ENCODE measurements at regions not wholly inside any gene's neighbourhood (a gene's known extent, or its start where the extent isn't known, plus 50 kb on each side); places are given as distances from the start of the nearest gene placed in this dataset.

GRCh38 chr2:191601060-191601459 is 76.9 kb upstream of the NABP1 start:
- Histone ChIP-seq H3K36me3 (ENCODE audit: control insufficient read depth in 4 of 4, insufficient read depth in 4 of 4, low read length in 4 of 4) (no peaks in the 10 kb centered on the region), H3K27ac (ENCODE audit: low read depth in 1 of 2, low read length in 1 of 2) (no peak overlapping the region), H3K9me3 (ENCODE audit: control insufficient read depth in 4 of 4, insufficient read depth in 3 of 4, low read length in 3 of 4) (no peaks in the 10 kb centered on the region), H3K9ac (ENCODE audit: insufficient read depth in 1 of 2, low read length in 2 of 2) (no peak overlapping the region), H3K27me3 (ENCODE audit: control insufficient read depth in 3 of 3, insufficient read depth in 3 of 3, low read length in 2 of 3) (no peaks in the 10 kb centered on the region), H3K4me1 (ENCODE audit: control insufficient read depth in 5 of 5, insufficient read depth in 5 of 5, low read length in 5 of 5) (peaks cover 0 to 2% (median 0%) of the 10 kb centered on the region in 5 donors), H3K4me3 (no peak overlapping the region)
- WGBS, 2 donors = 48 to 62% methylated on average over 3 of the region's 3 CpGs
- ATAC-seq (ENCODE audit: insufficient read depth, low FRiP score) (no peak), DNase-seq (no peak)
- TF ChIP-seq, protein P1, sequence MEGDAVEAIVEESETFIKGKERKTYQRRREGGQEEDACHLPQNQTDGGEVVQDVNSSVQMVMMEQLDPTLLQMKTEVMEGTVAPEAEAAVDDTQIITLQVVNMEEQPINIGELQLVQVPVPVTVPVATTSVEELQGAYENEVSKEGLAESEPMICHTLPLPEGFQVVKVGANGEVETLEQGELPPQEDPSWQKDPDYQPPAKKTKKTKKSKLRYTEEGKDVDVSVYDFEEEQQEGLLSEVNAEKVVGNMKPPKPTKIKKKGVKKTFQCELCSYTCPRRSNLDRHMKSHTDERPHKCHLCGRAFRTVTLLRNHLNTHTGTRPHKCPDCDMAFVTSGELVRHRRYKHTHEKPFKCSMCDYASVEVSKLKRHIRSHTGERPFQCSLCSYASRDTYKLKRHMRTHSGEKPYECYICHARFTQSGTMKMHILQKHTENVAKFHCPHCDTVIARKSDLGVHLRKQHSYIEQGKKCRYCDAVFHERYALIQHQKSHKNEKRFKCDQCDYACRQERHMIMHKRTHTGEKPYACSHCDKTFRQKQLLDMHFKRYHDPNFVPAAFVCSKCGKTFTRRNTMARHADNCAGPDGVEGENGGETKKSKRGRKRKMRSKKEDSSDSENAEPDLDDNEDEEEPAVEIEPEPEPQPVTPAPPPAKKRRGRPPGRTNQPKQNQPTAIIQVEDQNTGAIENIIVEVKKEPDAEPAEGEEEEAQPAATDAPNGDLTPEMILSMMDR (IDR thresholded peaks at IDR 0.05; ENCODE audit: control extremely low read depth, extremely low read depth) = no peak

GRCh38 chr2:191604154-191604553 is 73.8 kb upstream of the NABP1 start:
- no peak overlapping the region for H3K27ac ChIP-seq (ENCODE audit: low read depth in 1 of 2, low read length in 1 of 2)
- no peak overlapping the region for H3K4me3 ChIP-seq
- no peak overlapping the region for H3K9ac ChIP-seq (ENCODE audit: insufficient read depth in 1 of 2, low read length in 2 of 2)
- no peaks in the 10 kb centered on the region for H3K36me3 ChIP-seq (ENCODE audit: control insufficient read depth in 4 of 4, insufficient read depth in 4 of 4, low read length in 4 of 4)
- no peaks in the 10 kb centered on the region for H3K27me3 ChIP-seq (ENCODE audit: control insufficient read depth in 3 of 3, insufficient read depth in 3 of 3, low read length in 2 of 3)
- DNase-seq (no peak), ATAC-seq (ENCODE audit: insufficient read depth, low FRiP score) (no peak)
- H3K9me3 ChIP-seq (ENCODE audit: control insufficient read depth in 4 of 4, insufficient read depth in 3 of 4, low read length in 3 of 4) = no peaks in the 10 kb centered on the region
- H3K4me1 ChIP-seq (ENCODE audit: control insufficient read depth in 5 of 5, insufficient read depth in 5 of 5, low read length in 5 of 5) = peaks cover 0 to 2% (median 0%) of the 10 kb centered on the region in 5 donors
- TF ChIP-seq, protein P1 (IDR thresholded peaks at IDR 0.05; ENCODE audit: control extremely low read depth, extremely low read depth) = no peak
- 89 to 98% methylated on average over 4 of the region's 4 CpGs for WGBS, 2 donors

- TF ChIP-seq, protein P1 (IDR thresholded peaks at IDR 0.05; ENCODE audit: control extremely low read depth, extremely low read depth) = no peak
- ATAC-seq (ENCODE audit: insufficient read depth, low FRiP score) (no peak), DNase-seq (no peak)
- Histone ChIP-seq H3K9me3 (ENCODE audit: control insufficient read depth in 4 of 4, insufficient read depth in 3 of 4, low read length in 3 of 4) (no peaks in the 10 kb centered on the region), H3K4me1 (ENCODE audit: control insufficient read depth in 5 of 5, insufficient read depth in 5 of 5, low read length in 5 of 5) (peaks cover 0 to 4% (median 0%) of the 10 kb centered on the region in 5 donors), H3K4me3 (no peak overlapping the region), H3K27ac (ENCODE audit: low read depth in 1 of 2, low read length in 1 of 2) (no peak overlapping the region), H3K36me3 (ENCODE audit: control insufficient read depth in 4 of 4, insufficient read depth in 4 of 4, low read length in 4 of 4) (no peaks in the 10 kb centered on the region), H3K9ac (ENCODE audit: insufficient read depth in 1 of 2, low read length in 2 of 2) (no peak overlapping the region), H3K27me3 (ENCODE audit: control insufficient read depth in 3 of 3, insufficient read depth in 3 of 3, low read length in 2 of 3) (no peaks in the 10 kb centered on the region)
- 81 to 96% methylated on average over 1 of the region's 1 CpG for WGBS, 2 donors
These were observed 70.8 kb upstream of the NABP1 start for GRCh38 chr2:191607096-191607495.

DNA sequence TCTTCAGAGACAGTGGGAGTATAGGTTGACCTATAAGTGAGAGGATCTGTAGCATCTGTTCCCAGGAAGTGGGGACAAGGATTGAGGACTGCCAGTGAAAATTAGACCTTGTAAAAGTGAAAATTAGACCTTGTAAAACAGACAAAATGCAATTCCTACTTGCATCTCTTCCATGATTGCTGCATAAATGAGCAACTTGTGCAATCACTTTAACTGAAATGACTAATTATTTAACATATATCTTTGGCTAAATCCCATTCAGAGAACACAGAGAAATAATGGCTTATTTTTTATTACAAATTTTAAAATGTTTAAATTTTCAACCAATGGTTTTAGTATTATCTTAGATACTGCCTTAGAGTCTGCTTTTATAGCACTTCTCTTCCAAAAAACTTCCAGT is 67.2 kb upstream of the NABP1 start:
- ATAC-seq (ENCODE audit: insufficient read depth, low FRiP score) = no peak
- Histone ChIP-seq H3K4me1 (ENCODE audit: control insufficient read depth in 5 of 5, insufficient read depth in 5 of 5, low read length in 5 of 5) (peaks cover 0 to 2% (median 0%) of the 10 kb centered on the region in 5 donors), H3K27me3 (ENCODE audit: control insufficient read depth in 3 of 3, insufficient read depth in 3 of 3, low read length in 2 of 3) (no peaks in the 10 kb centered on the region), H3K4me3 (no peak overlapping the region), H3K27ac (ENCODE audit: low read depth in 1 of 2, low read length in 1 of 2) (no peak overlapping the region), H3K9me3 (ENCODE audit: control insufficient read depth in 4 of 4, insufficient read depth in 3 of 4, low read length in 3 of 4) (no peaks in the 10 kb centered on the region), H3K36me3 (ENCODE audit: control insufficient read depth in 4 of 4, insufficient read depth in 4 of 4, low read length in 4 of 4) (no peaks in the 10 kb centered on the region), H3K9ac (ENCODE audit: insufficient read depth in 1 of 2, low read length in 2 of 2) (no peak overlapping the region)
- no peak for DNase-seq
- TF ChIP-seq, protein P1 (IDR thresholded peaks at IDR 0.05; ENCODE audit: control extremely low read depth, extremely low read depth) = no peak
